CD4-positive, CD25-positive, alpha-beta regulatory T cell (primary cell): ENCODE measurements at regions not wholly inside any gene's neighbourhood (a gene's known extent, or its start where the extent isn't known, plus 50 kb on each side); places are given as distances from the start of the nearest gene placed in this dataset.
A peak's percentile ranks its signal among the peaks of the same experiment; 100 is the strongest.
"Not testable (repeated sequence)": the region's sequence is repeated elsewhere in the genome, so short reads cannot be mapped to it uniquely, and the experiment has no call there.

Experiments used
- ATAC-seq, 2 donors: fragments of 150-1000 bp; cut with Tn5 transposase; one replicate each; pipeline ENCODE4 v1.10.0; 2021; ENCODE audit warnings: low read depth in 2 of 2, moderate number of reproducible peaks in 2 of 2, moderate library complexity in 1 of 2
- DNase-seq, 3 donors: peaks; one replicate each; pipeline versions ENCODE4 v3.0.0 to v3.0.0-alpha.2; 2012 to 2022; ENCODE audit warnings: mixed read lengths in 1 of 3
- H3K27ac ChIP-seq: one replicate; pipeline ENCODE4 v1.7.0; 2013; ENCODE audit warnings: mild to moderate bottlenecking, low read length; ENCODE audit not compliant: insufficient read depth, poor library complexity, severe bottlenecking
- H3K27me3 ChIP-seq: one replicate; pipeline ENCODE4 v1.7.0; 2013; ENCODE audit warnings: low read length; ENCODE audit not compliant: control insufficient read depth, insufficient read depth
- H3K36me3 ChIP-seq: one replicate; pipeline ENCODE4 v1.7.0; 2013; ENCODE audit warnings: mild to moderate bottlenecking, low read length, moderate library complexity; ENCODE audit not compliant: control insufficient read depth, insufficient read depth
- H3K4me1 ChIP-seq: 2 replicates; pipeline ENCODE4 v1.7.0; 2013; ENCODE audit warnings: mild to moderate bottlenecking, low read length; ENCODE audit not compliant: insufficient read depth, control insufficient read depth, poor library complexity, severe bottlenecking
- H3K4me3 ChIP-seq: one replicate; pipeline ENCODE4 v1.7.0; 2013; ENCODE audit warnings: low read depth, mild to moderate bottlenecking, low read length, moderate library complexity
- H3K9me3 ChIP-seq, 2 experiments: 1 replicate in 1 of 2; 2 replicates in 1 of 2; pipeline ENCODE4 v1.7.0; 2013; ENCODE audit warnings: low read length in 2 of 2, mild to moderate bottlenecking in 1 of 2, moderate library complexity in 1 of 2; ENCODE audit not compliant: control insufficient read depth in 2 of 2
- H3K27ac Mint-ChIP-seq, 3 donors: one replicate each; pipeline ENCODE4 v1.8.0; 2020 to 2022; ENCODE audit warnings: mild to moderate bottlenecking in 3 of 3, mixed read lengths in 3 of 3, moderate library complexity in 2 of 3
- H3K27me3 Mint-ChIP-seq: one replicate; pipeline ENCODE4 v1.8.0; 2022; ENCODE audit warnings: mild to moderate bottlenecking, mixed read lengths
- H3K36me3 Mint-ChIP-seq: one replicate; pipeline ENCODE4 v1.8.0; 2020; ENCODE audit warnings: mixed read lengths
- H3K4me1 Mint-ChIP-seq, 4 donors: one replicate each; pipeline ENCODE4 v1.8.0; 2020 to 2022; ENCODE audit warnings: mixed read lengths in 4 of 4, mild to moderate bottlenecking in 1 of 4
- H3K4me3 Mint-ChIP-seq, 4 donors: one replicate each; pipeline ENCODE4 v1.8.0; 2020 to 2022; ENCODE audit warnings: mild to moderate bottlenecking in 4 of 4, mixed read lengths in 4 of 4, moderate library complexity in 3 of 4
- H3K9me3 Mint-ChIP-seq, 7 donors: one replicate each; pipeline ENCODE4 v1.8.0; 2020 to 2022; ENCODE audit warnings: mixed read lengths in 7 of 7, mild to moderate bottlenecking in 3 of 7, moderate library complexity in 2 of 7

DNA sequence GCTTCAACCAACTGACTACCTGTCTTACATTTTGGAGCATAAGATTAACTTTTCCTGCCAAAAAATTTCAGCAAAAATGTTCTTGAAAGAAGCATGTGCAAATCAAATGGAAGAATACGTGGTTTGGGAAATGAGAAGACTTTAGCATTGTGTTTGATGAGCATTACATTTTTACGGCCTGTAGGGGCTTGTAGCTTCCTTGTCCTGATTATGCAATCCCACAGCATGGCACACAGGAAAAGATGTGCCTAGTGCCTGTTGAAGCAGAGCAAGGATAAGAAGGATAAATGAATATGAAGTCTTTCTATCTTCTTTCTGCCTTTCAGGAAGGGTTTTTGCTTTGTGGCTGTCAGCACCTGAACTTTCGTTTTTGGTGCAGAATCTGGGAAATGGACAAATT, 134.1 kb upstream of the PALS2 start:
- ATAC-seq, H3K36me3 ChIP-seq, H3K27ac ChIP-seq, DNase-seq, H3K4me3 ChIP-seq, H3K4me3 Mint-ChIP-seq, H3K27ac Mint-ChIP-seq, H3K27me3 ChIP-seq, H3K9me3 Mint-ChIP-seq, H3K9me3 ChIP-seq, H3K27me3 Mint-ChIP-seq, H3K36me3 Mint-ChIP-seq, H3K4me1 ChIP-seq: not testable (repeated sequence)
- H3K4me1 Mint-ChIP-seq = peaks cover 0 to 20% (median 1%) of the 10 kb centered on the region in 4 donors

DNA sequence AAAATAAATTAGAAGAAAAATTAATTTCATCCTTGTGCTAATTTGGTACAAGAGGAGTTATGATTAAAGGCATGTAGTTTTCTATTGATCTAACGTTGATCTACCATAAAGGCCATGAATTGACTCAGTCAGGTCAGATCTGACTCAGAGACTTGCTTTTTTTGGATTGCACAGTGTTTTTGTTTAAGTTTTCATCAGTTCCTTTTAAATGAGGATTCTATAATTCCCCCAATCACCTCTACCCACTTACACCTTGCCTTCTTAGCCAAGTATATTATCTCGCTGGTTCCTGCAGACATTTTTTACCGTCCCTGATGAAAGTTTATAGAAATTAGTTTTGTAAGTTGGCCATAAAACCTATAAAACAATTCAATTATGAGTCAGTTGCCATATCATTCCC, 132.4 kb upstream of the PALS2 start:
- no peaks in the 10 kb centered on the region for H3K9me3 ChIP-seq
- H3K27ac ChIP-seq = no peak overlapping the region
- no peaks in the 10 kb centered on the region for H3K36me3 ChIP-seq
- Mint-ChIP-seq H3K27me3 (no peaks in the 10 kb centered on the region), H3K4me1 (peaks cover 0 to 20% (median 1%) of the 10 kb centered on the region in 4 donors), H3K36me3 (no peaks in the 10 kb centered on the region), H3K4me3 (no peak overlapping the region), H3K27ac (no peak overlapping the region), H3K9me3 (peaks cover 0 to 4% (median 0%) of the 10 kb centered on the region in 7 donors)
- DNase-seq (no peak), ATAC-seq (no peak)
- H3K4me1 ChIP-seq = no peaks in the 10 kb centered on the region
- H3K27me3 ChIP-seq = no peaks in the 10 kb centered on the region
- H3K4me3 ChIP-seq = no peak overlapping the region

DNA sequence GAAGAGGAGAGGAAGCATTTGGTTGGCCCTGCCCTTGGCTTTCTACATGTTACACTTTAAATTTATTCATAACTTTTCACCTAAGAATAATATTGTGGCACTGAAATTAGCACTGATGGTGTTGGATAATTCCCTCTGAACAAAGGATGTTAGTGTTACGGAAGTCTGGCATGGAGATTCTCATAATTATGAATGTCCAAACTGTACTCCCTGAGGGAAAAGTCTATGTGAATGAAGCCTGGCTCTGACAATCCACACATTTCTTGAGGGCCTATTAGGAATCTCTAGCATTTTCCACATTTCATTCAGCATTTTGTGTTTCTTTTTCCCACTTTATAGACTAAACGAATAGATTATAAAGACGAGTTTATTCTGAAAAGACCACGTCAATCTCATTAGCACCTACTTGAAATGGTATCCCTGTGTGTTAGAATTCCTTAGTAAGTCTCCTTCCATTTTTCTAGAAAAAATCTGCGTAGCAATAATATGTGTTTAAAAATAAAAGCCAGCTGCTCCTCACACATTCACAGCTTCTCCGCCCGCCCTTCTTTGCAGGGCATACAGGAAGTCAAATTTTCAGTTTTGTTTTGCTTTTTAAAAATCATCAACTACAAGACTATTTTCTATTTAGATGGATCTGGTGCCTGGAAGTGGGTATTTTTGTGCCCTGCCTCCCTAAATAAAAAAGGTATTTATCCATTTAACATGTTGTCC, 131.8 kb upstream of the PALS2 start:
- Histone ChIP-seq H3K4me1 (no peaks in the 10 kb centered on the region), H3K27ac (no peak overlapping the region), H3K36me3 (no peaks in the 10 kb centered on the region), H3K9me3 (no peaks in the 10 kb centered on the region), H3K4me3 (peak overlapping the region; percentile 37), H3K27me3 (no peaks in the 10 kb centered on the region)
- ATAC-seq = no peak
- peaks cover 0 to 20% (median 2%) of the 10 kb centered on the region in 4 donors for H3K4me1 Mint-ChIP-seq
- no peaks in the 10 kb centered on the region for H3K36me3 Mint-ChIP-seq
- no peaks in the 10 kb centered on the region for H3K27me3 Mint-ChIP-seq
- DNase-seq = peak in 2 of 3 donors; percentile 2 to 20
- peak overlapping the region in 1 of 3 donors; percentile 1 for H3K27ac Mint-ChIP-seq
- peak overlapping the region in 1 of 4 donors; percentile 66 for H3K4me3 Mint-ChIP-seq
- peaks cover 0 to 4% (median 0%) of the 10 kb centered on the region in 7 donors for H3K9me3 Mint-ChIP-seq

DNA sequence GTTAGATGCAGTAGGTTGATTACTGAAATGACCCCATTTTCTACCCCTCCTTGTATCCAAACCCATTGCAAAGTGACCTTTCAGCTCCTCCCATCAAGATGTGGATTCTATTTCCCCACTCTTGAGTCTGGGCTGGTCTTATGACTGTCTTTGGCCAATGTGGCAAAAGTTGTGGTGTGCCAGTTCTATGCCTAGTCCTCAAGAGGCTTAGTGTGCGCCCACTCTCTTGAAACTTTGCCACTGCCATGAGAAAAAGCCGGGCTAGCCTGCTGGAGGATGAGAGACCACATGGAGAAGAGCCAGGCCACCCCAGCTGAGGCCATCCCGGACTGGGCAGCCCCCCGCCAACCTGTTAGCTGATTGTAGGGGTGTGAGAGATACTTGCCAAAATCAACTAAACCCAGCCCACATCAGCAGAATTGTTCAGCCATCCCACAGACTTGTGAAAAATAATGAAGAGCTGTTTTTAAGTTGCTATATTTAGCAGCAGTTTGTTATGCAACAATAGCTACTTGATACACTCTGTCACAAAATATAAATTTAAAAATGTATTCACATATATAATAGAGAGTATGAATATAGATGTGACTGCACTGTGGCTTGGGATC, 131.0 kb upstream of the PALS2 start:
- Mint-ChIP-seq H3K4me3 (no peak overlapping the region), H3K9me3 (peaks cover 0 to 4% (median 0%) of the 10 kb centered on the region in 7 donors), H3K27me3 (peaks cover 7% of the 10 kb centered on the region), H3K36me3 (no peaks in the 10 kb centered on the region), H3K27ac (no peak overlapping the region), H3K4me1 (peaks cover 0 to 20% (median 3%) of the 10 kb centered on the region in 4 donors)
- no peak overlapping the region for H3K27ac ChIP-seq
- H3K36me3 ChIP-seq = no peaks in the 10 kb centered on the region
- H3K4me1 ChIP-seq = no peaks in the 10 kb centered on the region
- no peaks in the 10 kb centered on the region for H3K9me3 ChIP-seq
- H3K4me3 ChIP-seq = peak overlapping the region; percentile 37
- no peak for ATAC-seq
- DNase-seq = no peak
- no peaks in the 10 kb centered on the region for H3K27me3 ChIP-seq

DNA sequence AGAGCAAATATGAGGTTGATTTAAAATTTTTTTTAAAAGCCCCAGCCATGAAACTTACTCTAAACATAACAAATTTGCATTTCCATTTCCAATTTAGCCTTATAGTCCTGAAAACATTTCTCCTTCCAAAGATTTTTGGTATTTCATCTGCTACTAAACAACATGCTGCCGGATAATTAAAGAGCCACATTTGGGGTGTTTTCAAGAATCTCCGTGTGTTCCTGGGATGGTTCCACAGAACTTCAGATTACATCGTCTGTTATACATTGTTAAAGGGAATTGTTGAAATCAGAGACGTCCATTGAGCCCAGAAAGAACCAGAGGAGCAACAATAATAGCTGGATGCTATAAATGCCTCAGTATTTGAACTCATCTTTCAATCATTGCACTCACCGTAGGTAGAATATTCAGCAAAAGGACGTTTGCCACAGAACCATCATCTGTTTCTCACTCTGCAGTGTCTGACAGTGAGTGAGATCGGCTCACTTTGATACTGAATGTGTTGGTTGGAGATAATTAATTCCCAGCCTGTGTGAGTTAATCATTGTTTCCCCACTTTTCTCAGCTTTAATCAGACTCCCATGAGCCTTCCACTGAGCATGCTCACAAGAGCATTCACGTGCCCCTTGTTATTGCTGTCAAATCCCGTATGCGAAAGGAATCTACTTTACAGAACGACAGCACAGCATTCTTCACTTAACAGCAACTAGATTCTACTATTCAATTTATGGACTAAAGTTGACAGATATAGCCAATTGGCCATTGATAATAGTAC, 128.4 kb upstream of the PALS2 start:
- no peak overlapping the region for H3K27ac ChIP-seq
- Mint-ChIP-seq H3K4me3 (no peak overlapping the region), H3K36me3 (no peaks in the 10 kb centered on the region), H3K27ac (peak overlapping the region in 1 of 3 donors; percentile 32), H3K27me3 (peaks cover 10% of the 10 kb centered on the region), H3K4me1 (peaks cover 0 to 14% (median 2%) of the 10 kb centered on the region in 4 donors), H3K9me3 (peaks cover 0 to 3% (median 0%) of the 10 kb centered on the region in 7 donors)
- ATAC-seq = no peak
- H3K9me3 ChIP-seq = no peaks in the 10 kb centered on the region
- H3K27me3 ChIP-seq = peaks cover 2% of the 10 kb centered on the region
- H3K4me1 ChIP-seq = no peaks in the 10 kb centered on the region
- H3K4me3 ChIP-seq = no peak overlapping the region
- no peaks in the 10 kb centered on the region for H3K36me3 ChIP-seq
- DNase-seq = no peak

DNA sequence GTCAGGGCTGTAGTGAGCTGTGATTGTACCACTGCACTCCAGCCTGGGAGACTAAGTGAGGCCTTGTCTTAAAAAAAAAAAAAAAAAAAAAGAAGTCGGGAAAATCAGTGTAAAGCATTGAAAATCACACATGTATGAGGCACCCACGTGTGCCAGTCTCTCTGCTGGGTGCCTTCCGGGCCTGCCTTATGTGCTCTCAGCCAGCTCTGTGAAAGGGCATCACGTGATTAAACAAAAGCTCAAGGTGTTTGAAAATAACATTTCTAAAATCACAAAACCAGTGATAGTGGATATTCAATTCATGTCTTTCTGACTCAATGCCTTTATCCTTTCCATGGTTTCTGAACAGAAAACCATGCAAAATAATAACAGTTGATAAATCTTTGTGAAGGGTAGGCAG, 125.2 kb upstream of the PALS2 start:
- Mint-ChIP-seq H3K4me1 (peaks cover 0 to 4% (median 0%) of the 10 kb centered on the region in 4 donors), H3K4me3 (no peak overlapping the region), H3K36me3 (no peaks in the 10 kb centered on the region), H3K27me3 (peaks cover 10% of the 10 kb centered on the region), H3K9me3 (peaks cover 0 to 3% (median 0%) of the 10 kb centered on the region in 7 donors), H3K27ac (no peak overlapping the region)
- no peak overlapping the region for H3K4me3 ChIP-seq
- peaks cover 2% of the 10 kb centered on the region for H3K27me3 ChIP-seq
- no peaks in the 10 kb centered on the region for H3K9me3 ChIP-seq
- ATAC-seq (no peak), DNase-seq (no peak)
- no peaks in the 10 kb centered on the region for H3K36me3 ChIP-seq
- H3K27ac ChIP-seq = no peak overlapping the region
- H3K4me1 ChIP-seq = no peaks in the 10 kb centered on the region

DNA sequence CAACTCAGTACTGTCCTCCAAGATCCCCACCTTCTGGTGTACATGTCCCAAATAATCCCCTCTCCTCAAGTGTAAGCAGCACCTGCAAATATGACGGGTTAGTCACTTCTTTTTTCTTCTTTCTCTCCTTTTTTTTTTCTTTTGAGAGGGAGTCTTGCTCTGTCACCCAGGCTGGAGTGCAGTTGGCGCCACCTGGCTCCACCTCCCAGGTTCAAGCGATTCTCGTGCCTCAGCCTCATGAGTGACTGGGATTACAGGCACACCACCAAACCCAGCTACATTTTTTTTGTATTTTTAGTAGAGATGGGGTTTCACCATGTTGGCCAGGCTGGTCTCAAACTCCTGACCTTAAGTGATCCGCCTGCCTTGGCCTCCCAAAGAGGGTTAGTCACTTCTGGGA, 123.8 kb upstream of the PALS2 start:
- H3K9me3 ChIP-seq, H3K27ac Mint-ChIP-seq, H3K36me3 ChIP-seq, ATAC-seq, H3K36me3 Mint-ChIP-seq, H3K27me3 Mint-ChIP-seq, H3K4me3 Mint-ChIP-seq, H3K4me3 ChIP-seq, DNase-seq, H3K9me3 Mint-ChIP-seq, H3K27ac ChIP-seq, H3K4me1 ChIP-seq, H3K4me1 Mint-ChIP-seq, H3K27me3 ChIP-seq: not testable (repeated sequence)
